SK-N-SH (cell line): ENCODE measurements at regions not wholly inside any gene's neighbourhood (a gene's known extent, or its start where the extent isn't known, plus 50 kb on each side); places are given as distances from the start of the nearest gene placed in this dataset.

Experiments used
- CTCF ChIP-seq: fragments of 200-600 bp; sonication (generic); IDR thresholded peaks from 2 replicates; pipeline ENCODE4 v1.6.1; 2017; ENCODE audit warnings: antibody characterized with exemption, mild to moderate bottlenecking, moderate library complexity
- GABPA ChIP-seq: IDR thresholded peaks from 2 replicates; pipeline ENCODE4 v1.4.0; 2012; ENCODE audit warnings: low read depth, mild to moderate bottlenecking
- MXI1 ChIP-seq: IDR thresholded peaks from 2 replicates; pipeline ENCODE4 v1.6.1; 2012; ENCODE audit warnings: mild to moderate bottlenecking, low read depth, low read length, improper control_type of control experiment
- NFIC ChIP-seq: IDR thresholded peaks from 2 replicates; pipeline ENCODE4 v1.4.0; 2012; ENCODE audit warnings: borderline replicate concordance
- POLR2AphosphoS5 ChIP-seq: IDR thresholded peaks from 2 replicates; pipeline ENCODE4 v1.6.1; 2012; ENCODE audit warnings: low read depth, low read length
- RAD21 ChIP-seq: IDR thresholded peaks from 2 replicates; pipeline ENCODE4 v1.6.1; 2012; ENCODE audit warnings: mild to moderate bottlenecking, low read length
- RXRA ChIP-seq: IDR thresholded peaks from 2 replicates; pipeline ENCODE4 v1.4.0; 2012; ENCODE audit warnings: low read depth, mild to moderate bottlenecking, borderline replicate concordance
- SIN3A ChIP-seq: IDR thresholded peaks from 2 replicates; pipeline ENCODE4 v1.6.1; 2012; ENCODE audit warnings: low read depth, mild to moderate bottlenecking, low read length, moderate library complexity, borderline replicate concordance
- USF1 ChIP-seq: IDR thresholded peaks from 2 replicates; pipeline ENCODE4 v1.4.0; 2012; ENCODE audit warnings: low read depth, borderline replicate concordance

GRCh38 chr4:121221201-121221600 is 57.1 kb upstream of the TNIP3 start:
- TF ChIP-seq CTCF (no peak), POLR2AphosphoS5 (no peak), MXI1 (no peak), USF1 (no peak), GABPA (no peak), RAD21 (no peak), SIN3A (no peak), RXRA (no peak), NFIC (no peak)
